Tibial nerve (tissue), 4 donors: ENCODE measurements at regions not wholly inside any gene's neighbourhood (a gene's known extent, or its start where the extent isn't known, plus 50 kb on each side); places are given as distances from the start of the nearest gene placed in this dataset.

Source experiments
- CTCF ChIP-seq, 5 experiments: fragments of 200-600 bp in 3 of 5; fragments of 450-650 bp in 2 of 5; sonication (generic) in 3 of 5; IDR thresholded peaks; one replicate each; pipeline ENCODE4 v1.5.1; 2016 to 2019; ENCODE audit warnings: antibody characterized with exemption in 5 of 5, mild to moderate bottlenecking in 3 of 5, moderate library complexity in 2 of 5
- EP300 ChIP-seq, 2 donors: sonication (generic); formaldehyde crosslinking; IDR thresholded peaks; one replicate each; pipeline ENCODE4 v1.6.1; 2017; ENCODE audit warnings: antibody characterized with exemption in 2 of 2, mild to moderate bottlenecking in 1 of 2
- POLR2A ChIP-seq, 2 donors: fragments of 450-650 bp; IDR thresholded peaks; one replicate each; pipeline ENCODE4 v1.6.1; 2017; ENCODE audit warnings: antibody characterized with exemption in 2 of 2, mild to moderate bottlenecking in 2 of 2, moderate library complexity in 2 of 2

- no peak for TF ChIP-seq EP300 (IDR thresholded peaks at IDR 0.05)
- TF ChIP-seq CTCF (IDR thresholded peaks at IDR 0.05): no peak
- TF ChIP-seq POLR2A (IDR thresholded peaks at IDR 0.05): no peak
Observed at GRCh38 chr12:58323676-58324075, 382.3 kb downstream of the ATP23 start.
